MM.1S (cell line): ENCODE measurements at regions not wholly inside any gene's neighbourhood (a gene's known extent, or its start where the extent isn't known, plus 50 kb on each side); places are given as distances from the start of the nearest gene placed in this dataset.

ENCODE experiments used
- DNase-seq: peaks from one replicate; pipeline ENCODE4 v3.0.0-alpha.2; 2015
- H2AFZ ChIP-seq: fragments of 300-600 bp; sonication (generic); 2 replicates; pipeline ENCODE4 v1.6.0; 2016; ENCODE audit warnings: antibody characterized with exemption, low read length
- H3F3A ChIP-seq: fragments of 300-600 bp; sonication (generic); 2 replicates; pipeline ENCODE4 v1.6.1; 2016; ENCODE audit warnings: mild to moderate bottlenecking, antibody characterized with exemption, low read length, moderate library complexity, mixed read lengths; ENCODE audit not compliant: insufficient read depth
- H3K27ac ChIP-seq: fragments of 300-600 bp; sonication (generic); 2 replicates; pipeline ENCODE4 v1.5.1; 2016; ENCODE audit warnings: mild to moderate bottlenecking, low read length
- H3K27me3 ChIP-seq: fragments of 300-600 bp; sonication (generic); replicated peaks from 2 replicates; pipeline ENCODE4 v1.6.0; 2016; ENCODE audit warnings: low read length; ENCODE audit not compliant: insufficient read depth
- H3K36me3 ChIP-seq: fragments of 300-600 bp; sonication (generic); replicated peaks from 2 replicates; pipeline ENCODE4 v1.6.1; 2016; ENCODE audit warnings: mild to moderate bottlenecking, low read length, mixed read lengths; ENCODE audit not compliant: insufficient read depth
- H3K4me1 ChIP-seq: fragments of 300-600 bp; sonication (generic); 2 replicates; pipeline ENCODE4 v1.6.1; 2016; ENCODE audit warnings: low read length, mixed read lengths
- H3K4me2 ChIP-seq: fragments of 300-600 bp; sonication (generic); 2 replicates; pipeline ENCODE4 v1.6.0; 2016; ENCODE audit warnings: low read depth, low read length
- H3K4me3 ChIP-seq: fragments of 300-600 bp; sonication (generic); 2 replicates; pipeline ENCODE4 v1.5.1; 2016; ENCODE audit warnings: low read length, mixed read lengths
- H3K79me2 ChIP-seq: fragments of 300-600 bp; sonication (generic); 2 replicates; pipeline ENCODE4 v1.6.1; 2016; ENCODE audit warnings: mixed run types, low read length, mixed read lengths
- H3K9ac ChIP-seq: fragments of 300-600 bp; sonication (generic); 2 replicates; pipeline ENCODE4 v1.6.1; 2016; ENCODE audit warnings: low read length, mixed read lengths
- H3K9me2 ChIP-seq: fragments of 300-600 bp; sonication (generic); replicated peaks from 2 replicates; pipeline ENCODE4 v1.6.1; 2016; ENCODE audit warnings: mild to moderate bottlenecking, low read length, mixed read lengths; ENCODE audit not compliant: insufficient read depth
- H3K9me3 ChIP-seq: fragments of 300-600 bp; sonication (generic); replicated peaks from 2 replicates; pipeline ENCODE4 v1.6.1; 2016; ENCODE audit warnings: mild to moderate bottlenecking, low read length, mixed read lengths; ENCODE audit not compliant: insufficient read depth
- H4K20me1 ChIP-seq: fragments of 300-600 bp; sonication (generic); 2 replicates; pipeline ENCODE4 v1.6.1; 2016; ENCODE audit warnings: mild to moderate bottlenecking, low read length, moderate library complexity, mixed read lengths; ENCODE audit not compliant: insufficient read depth
- EZH2 ChIP-seq: fragments of 300-600 bp; sonication (generic); optimal IDR thresholded peaks from 2 replicates; pipeline ENCODE3; 2017; ENCODE audit warnings: low read depth, mild to moderate bottlenecking, antibody characterized with exemption, low read length, mixed read lengths
- EZH2phosphoT487 ChIP-seq: fragments of 300-600 bp; sonication (generic); IDR thresholded peaks from 2 replicates; pipeline ENCODE4 v1.6.1; 2018; ENCODE audit warnings: antibody characterized with exemption, low read length
- TF ChIP-seq, protein P1 (sequence below): fragments of 300-600 bp; sonication (generic); IDR thresholded peaks from 2 replicates; pipeline ENCODE4 v1.5.1; 2016; ENCODE audit warnings: antibody characterized with exemption, low read length, mixed read lengths

- Histone ChIP-seq H3F3A (no peaks in the 10 kb centered on the region), H3K9ac (no peak overlapping the region), H3K27ac (no peak overlapping the region), H3K4me1 (no peaks in the 10 kb centered on the region), H3K9me2 (no peaks in the 10 kb centered on the region), H3K36me3 (no peaks in the 10 kb centered on the region), H2AFZ (no peak overlapping the region), H3K79me2 (no peaks in the 10 kb centered on the region), H3K9me3 (no peaks in the 10 kb centered on the region), H4K20me1 (no peaks in the 10 kb centered on the region), H3K4me2 (no peak overlapping the region), H3K4me3 (no peak overlapping the region), H3K27me3 (no peaks in the 10 kb centered on the region)
- DNase-seq: no peak
- no peak for TF ChIP-seq EZH2
- TF ChIP-seq EZH2phosphoT487: no peak
- TF ChIP-seq, protein P1, sequence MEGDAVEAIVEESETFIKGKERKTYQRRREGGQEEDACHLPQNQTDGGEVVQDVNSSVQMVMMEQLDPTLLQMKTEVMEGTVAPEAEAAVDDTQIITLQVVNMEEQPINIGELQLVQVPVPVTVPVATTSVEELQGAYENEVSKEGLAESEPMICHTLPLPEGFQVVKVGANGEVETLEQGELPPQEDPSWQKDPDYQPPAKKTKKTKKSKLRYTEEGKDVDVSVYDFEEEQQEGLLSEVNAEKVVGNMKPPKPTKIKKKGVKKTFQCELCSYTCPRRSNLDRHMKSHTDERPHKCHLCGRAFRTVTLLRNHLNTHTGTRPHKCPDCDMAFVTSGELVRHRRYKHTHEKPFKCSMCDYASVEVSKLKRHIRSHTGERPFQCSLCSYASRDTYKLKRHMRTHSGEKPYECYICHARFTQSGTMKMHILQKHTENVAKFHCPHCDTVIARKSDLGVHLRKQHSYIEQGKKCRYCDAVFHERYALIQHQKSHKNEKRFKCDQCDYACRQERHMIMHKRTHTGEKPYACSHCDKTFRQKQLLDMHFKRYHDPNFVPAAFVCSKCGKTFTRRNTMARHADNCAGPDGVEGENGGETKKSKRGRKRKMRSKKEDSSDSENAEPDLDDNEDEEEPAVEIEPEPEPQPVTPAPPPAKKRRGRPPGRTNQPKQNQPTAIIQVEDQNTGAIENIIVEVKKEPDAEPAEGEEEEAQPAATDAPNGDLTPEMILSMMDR: no peak
Observed at GRCh38 chr12:115584156-115584555, 693.3 kb downstream of the MED13L start.

DNA sequence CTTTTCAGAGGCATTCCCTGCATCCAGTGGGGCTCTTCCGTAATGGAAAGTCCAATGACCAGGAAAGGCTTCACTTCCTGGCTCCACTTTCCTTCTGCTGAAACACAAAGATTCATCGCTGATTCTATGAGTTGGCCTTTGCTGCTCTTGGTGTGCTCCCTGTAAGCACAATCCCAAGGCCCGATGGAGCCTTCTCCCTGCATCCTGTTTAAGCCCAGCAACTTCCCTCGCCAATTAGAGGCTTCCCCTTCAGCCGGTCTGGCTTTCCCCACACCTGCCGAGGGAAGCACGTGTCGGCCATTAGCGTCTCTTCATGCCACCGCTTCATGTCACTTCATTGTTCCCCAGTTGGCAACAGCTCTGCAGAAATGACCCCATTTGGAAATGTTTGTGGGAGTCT, 693.9 kb downstream of the MED13L start:
- no peak for TF ChIP-seq EZH2phosphoT487
- TF ChIP-seq, protein P1: no peak
- no peak for TF ChIP-seq EZH2
- H3K9me2 ChIP-seq: no peaks in the 10 kb centered on the region
- no peaks in the 10 kb centered on the region for H3F3A ChIP-seq
- no peaks in the 10 kb centered on the region for H3K9me3 ChIP-seq
- H3K27me3 ChIP-seq: no peaks in the 10 kb centered on the region
- H3K79me2 ChIP-seq: no peaks in the 10 kb centered on the region
- no peaks in the 10 kb centered on the region for H3K36me3 ChIP-seq
- no peaks in the 10 kb centered on the region for H3K4me1 ChIP-seq
- no peak overlapping the region for H3K9ac ChIP-seq
- H3K27ac ChIP-seq: no peak overlapping the region
- H4K20me1 ChIP-seq: no peaks in the 10 kb centered on the region
- no peak for DNase-seq
- H3K4me3 ChIP-seq: no peak overlapping the region
- no peak overlapping the region for H2AFZ ChIP-seq
- no peak overlapping the region for H3K4me2 ChIP-seq

DNA sequence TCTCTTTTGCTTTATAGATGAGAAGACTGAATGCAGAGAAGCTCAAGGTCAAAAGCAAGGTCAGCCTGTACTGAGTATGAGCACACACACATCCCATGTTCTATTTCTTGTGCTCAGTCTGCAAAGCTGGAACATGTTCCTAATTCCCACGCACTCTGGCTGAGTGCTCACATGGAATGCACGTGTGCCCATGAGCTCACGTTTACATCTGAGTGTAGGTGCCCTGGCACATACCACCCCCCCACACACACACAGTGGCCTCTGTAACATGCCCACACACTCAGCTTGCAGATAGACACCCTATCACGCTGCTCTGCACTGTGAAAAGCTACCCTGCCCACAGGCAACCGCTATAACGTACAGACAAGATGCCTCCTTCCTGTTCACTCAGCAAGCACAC, 700.1 kb downstream of the MED13L start:
- Histone ChIP-seq H3F3A (no peaks in the 10 kb centered on the region), H4K20me1 (no peaks in the 10 kb centered on the region), H3K4me3 (no peak overlapping the region), H3K9ac (no peak overlapping the region), H2AFZ (no peak overlapping the region), H3K36me3 (no peaks in the 10 kb centered on the region), H3K27me3 (no peaks in the 10 kb centered on the region), H3K9me2 (no peaks in the 10 kb centered on the region), H3K4me1 (no peaks in the 10 kb centered on the region), H3K9me3 (no peaks in the 10 kb centered on the region), H3K27ac (no peak overlapping the region), H3K4me2 (no peak overlapping the region), H3K79me2 (no peaks in the 10 kb centered on the region)
- TF ChIP-seq, protein P1: no peak
- TF ChIP-seq EZH2: no peak
- TF ChIP-seq EZH2phosphoT487: no peak
- DNase-seq: no peak
